ENCODE measurements at regions not wholly inside any gene's neighbourhood (a gene's known extent, or its start where the extent isn't known, plus 50 kb on each side); places are given as distances from the start of the nearest gene placed in this dataset.

- CTCF ChIA-PET (ENCODE audit: low intra/inter-chr PET ratio), result no interaction called here
- Histone ChIP-seq H3K9me1 (ENCODE audit: control insufficient read depth, insufficient read depth, low read length) (no peaks in the 10 kb centered on the region), H3K4me2 (ENCODE audit: insufficient read depth, low read length) (no peak overlapping the region), H4K20me1 (replicated peaks; ENCODE audit: control insufficient read depth, insufficient read depth, low read length) (no peaks in the 10 kb centered on the region), H3K27me3 (ENCODE audit: control insufficient read depth in 2 of 2, insufficient read depth in 2 of 2, low read length in 2 of 2) (no peaks in the 10 kb centered on the region), H3K79me2 (ENCODE audit: control insufficient read depth, insufficient read depth, low read length) (no peaks in the 10 kb centered on the region), H3K9ac (ENCODE audit: insufficient read depth in 1 of 2, low read depth in 2 of 2, low read length in 2 of 2) (no peak overlapping the region), H3K4me3 (no peak overlapping the region), H3K4me1 (replicated peaks in 1 of 2; ENCODE audit: control insufficient read depth in 2 of 2, insufficient read depth in 2 of 2, low read length in 2 of 2) (no peaks in the 10 kb centered on the region), H3K9me3 (replicated peaks; ENCODE audit: control insufficient read depth, insufficient read depth, low read depth, low read length) (no peaks in the 10 kb centered on the region; the same call in 1 of the 2 replicates), H3K36me3 (ENCODE audit: control insufficient read depth, insufficient read depth, low read length) (no peaks in the 10 kb centered on the region), H2AFZ (ENCODE audit: low read depth, low read length) (no peak overlapping the region), H3K27ac (ENCODE audit: extremely low read depth, low read depth, low read length) (no peak overlapping the region)
- FAIRE-seq (no peak), DNase-seq (ENCODE audit: extremely low read depth in 1 of 4, low spot score in 3 of 4) (no peak), ATAC-seq (no peak)
- no TSS peak for BruUV-seq (replicated peaks)
- 0% methylated on average over 6 of the region's 6 CpGs for WGBS (ENCODE audit: insufficient coverage, low coverage, missing lambda C conversion rate)
- TF ChIP-seq CUX1 (CRISPR knock-in tag; IDR thresholded peaks at IDR 0.05) (no peak), ZBTB33 (CRISPR knock-in tag; IDR thresholded peaks at IDR 0.05) (no peak), ZNF212 (CRISPR knock-in tag; IDR thresholded peaks at IDR 0.05) (no peak), ZNF232 (CRISPR knock-in tag; IDR thresholded peaks at IDR 0.05) (no peak), ZNF316 (IDR thresholded peaks at IDR 0.05) (no peak), SMAD1 (IDR thresholded peaks at IDR 0.05; ENCODE audit: low read depth, low read length, partially characterized antibody) (no peak), FUS (optimal IDR thresholded peaks at IDR 0.05; ENCODE audit: low read depth, low read length) (no peak), MTA3 (IDR thresholded peaks at IDR 0.05; ENCODE audit: borderline replicate concordance) (no peak), ZNF121 (CRISPR knock-in tag; conservative IDR thresholded peaks at IDR 0.05) (no peak), SAP30 (IDR thresholded peaks at IDR 0.05; ENCODE audit: borderline replicate concordance, insufficient read depth, low read depth, low read length, poor library complexity, severe bottlenecking) (no peak), ZNF444 (CRISPR knock-in tag; IDR thresholded peaks at IDR 0.05) (no peak), TFAM (CRISPR knock-in tag; conservative IDR thresholded peaks at IDR 0.05) (no peak)
- intact Hi-C loops (cut with micrococcal nuclease), result no loop called here
- in situ Hi-C loops (cut with MboI), result no loop called here
- POLR2A ChIA-PET, result no interaction called here
Measured at GRCh38 chr3:176479248-176479647, 718.0 kb downstream of the TBL1XR1 start.

All from K562 (cell line).